B cell (primary cell): ENCODE measurements at regions not wholly inside any gene's neighbourhood (a gene's known extent, or its start where the extent isn't known, plus 50 kb on each side); places are given as distances from the start of the nearest gene placed in this dataset.

Source experiments
- ATAC-seq: fragments of 200-7000 bp; cut with Tn5 transposase; one replicate; pipeline ENCODE4 v1.10.0; 2021; ENCODE audit warnings: low read depth, mild to moderate bottlenecking, moderate number of reproducible peaks, moderate library complexity
- CTCF ChIA-PET: fragments of 350-600 bp; sonication (Branson Sonifier 250); formaldehyde crosslinking; loops from one replicate; lab custom pipeline; 2021; ENCODE audit warnings: antibody characterized with exemption, inconsistent platforms; lab: Charles Lee
- POLR2A ChIA-PET: fragments of 350-600 bp; sonication (Branson Sonifier 250); formaldehyde crosslinking; loops from one replicate; lab custom pipeline; 2021; ENCODE audit warnings: antibody characterized with exemption; lab: Charles Lee
- DNase-seq: peaks from one replicate; pipeline ENCODE4 v3.0.0; 2013
- H2AFZ ChIP-seq: 2 replicates; pipeline ENCODE4 v1.6.1; 2012; ENCODE audit warnings: mild to moderate bottlenecking, low read depth, low read length; ENCODE audit not compliant: insufficient read depth, poor library complexity, severe bottlenecking
- H3K27ac ChIP-seq, 2 donors: 1 replicate in 1 of 2; 2 replicates in 1 of 2; pipeline ENCODE4 v1.5.1; 2012 to 2013; ENCODE audit warnings: low read length in 2 of 2, mild to moderate bottlenecking in 2 of 2, moderate library complexity in 1 of 2
- H3K27me3 ChIP-seq, 4 experiments: fragments of 200-600 bp in 1 of 4; sonication (generic) in 1 of 4; replicated peaks in 1 of 4; 1 replicate in 2 of 4; 2 replicates in 2 of 4; pipeline versions ENCODE4 v1.6.1 to v1.7.0; 2013 to 2016; ENCODE audit warnings: low read length in 3 of 4, mild to moderate bottlenecking in 2 of 4, mixed read lengths in 1 of 4, moderate library complexity in 1 of 4; ENCODE audit not compliant: insufficient read depth in 4 of 4, control insufficient read depth in 3 of 4; ENCODE audit errors: control extremely low read depth in 1 of 4
- H3K36me3 ChIP-seq, 2 experiments: replicated peaks in 1 of 2; 1 replicate in 1 of 2; 2 replicates in 1 of 2; pipeline versions ENCODE4 v1.6.1 to v1.7.1; 2013; ENCODE audit warnings: low read length in 1 of 2; ENCODE audit not compliant: insufficient read depth in 2 of 2, control insufficient read depth in 1 of 2; ENCODE audit errors: control extremely low read depth in 1 of 2, extremely low read depth in 1 of 2
- H3K4me1 ChIP-seq, 2 donors: fragments of 200-600 bp in 1 of 2; sonication (generic) in 1 of 2; 1 replicate in 1 of 2; 2 replicates in 1 of 2; pipeline versions ENCODE4 v1.5.1 to v1.6.1; 2013 to 2017; ENCODE audit warnings: low read length in 2 of 2; ENCODE audit not compliant: control insufficient read depth in 2 of 2, insufficient read depth in 2 of 2
- H3K4me2 ChIP-seq: replicated peaks from 2 replicates; pipeline ENCODE3; 2012; ENCODE audit warnings: mild to moderate bottlenecking, low read depth, low read length; ENCODE audit not compliant: poor library complexity, severe bottlenecking
- H3K4me3 ChIP-seq, 5 experiments: fragments of 200-600 bp in 1 of 5; sonication (generic) in 1 of 5; 1 replicate in 3 of 5; 2 replicates in 2 of 5; pipeline versions ENCODE4 v1.5.1 to v1.7.0; 2011 to 2016; ENCODE audit warnings: low read length in 4 of 5, mild to moderate bottlenecking in 4 of 5, low read depth in 2 of 5, control low read depth in 1 of 5, moderate library complexity in 1 of 5; ENCODE audit not compliant: insufficient read depth in 1 of 5; ENCODE audit errors: control extremely low read depth in 1 of 5, extremely low read depth in 1 of 5
- H3K79me2 ChIP-seq: fragments of 200-600 bp; sonication (generic); one replicate; pipeline ENCODE4 v1.6.0; 2016; ENCODE audit warnings: low read length; ENCODE audit not compliant: control insufficient read depth, insufficient read depth
- H3K9ac ChIP-seq: fragments of 200-600 bp; sonication (generic); 2 replicates; pipeline ENCODE4 v1.6.1; 2017; ENCODE audit warnings: mild to moderate bottlenecking, low read length, moderate library complexity
- H3K9me3 ChIP-seq, 3 donors: one replicate each; pipeline versions ENCODE4 v1.6.1 to v1.7.1; 2013; ENCODE audit warnings: low read length in 2 of 3; ENCODE audit not compliant: control insufficient read depth in 2 of 3, insufficient read depth in 1 of 3; ENCODE audit errors: control extremely low read depth in 1 of 3
- H4K20me1 ChIP-seq: 2 replicates; pipeline ENCODE4 v1.6.0; 2012; ENCODE audit warnings: mild to moderate bottlenecking, low read length; ENCODE audit not compliant: insufficient read depth, control insufficient read depth, poor library complexity, severe bottlenecking
- H3K27ac Mint-ChIP-seq: one replicate; pipeline ENCODE4 v1.8.0; 2021; ENCODE audit warnings: mixed read lengths
- H3K27me3 Mint-ChIP-seq: one replicate; pipeline ENCODE4 v1.8.0; 2021; ENCODE audit warnings: mixed read lengths
- H3K4me1 Mint-ChIP-seq: one replicate; pipeline ENCODE4 v1.8.0; 2021; ENCODE audit warnings: mixed read lengths
- H3K4me3 Mint-ChIP-seq: one replicate; pipeline ENCODE4 v1.8.0; 2021; ENCODE audit warnings: mixed read lengths
- H3K9me3 Mint-ChIP-seq: one replicate; pipeline ENCODE4 v1.8.0; 2022; ENCODE audit warnings: mixed read lengths; ENCODE audit not compliant: insufficient read depth
- EZH2 ChIP-seq: IDR thresholded peaks from 2 replicates; pipeline ENCODE4 v1.6.1; 2012; ENCODE audit warnings: borderline replicate concordance, low read depth, mild to moderate bottlenecking, moderate library complexity, low read length; ENCODE audit not compliant: insufficient read depth, poor library complexity, severe bottlenecking
- WGBS: methylation state at CpG from one replicate; pipeline ENCODE4 v1.1.5; 2013; ENCODE audit warnings: missing lambda C conversion rate; ENCODE audit not compliant: insufficient coverage; 5-methylcytosine and 5-hydroxymethylcytosine counted together
- intact Hi-C: fragments of 100-400 bp; cut with micrococcal nuclease; formaldehyde crosslinking; loops from one replicate; pipeline ENCODE4 v1.10.0; 2022
- TF ChIP-seq, protein P1 (sequence below): fragments of 200-600 bp; IDR thresholded peaks from one replicate; pipeline ENCODE4 v1.8.0; 2022; ENCODE audit warnings: antibody characterized with exemption, mild to moderate bottlenecking

DNA sequence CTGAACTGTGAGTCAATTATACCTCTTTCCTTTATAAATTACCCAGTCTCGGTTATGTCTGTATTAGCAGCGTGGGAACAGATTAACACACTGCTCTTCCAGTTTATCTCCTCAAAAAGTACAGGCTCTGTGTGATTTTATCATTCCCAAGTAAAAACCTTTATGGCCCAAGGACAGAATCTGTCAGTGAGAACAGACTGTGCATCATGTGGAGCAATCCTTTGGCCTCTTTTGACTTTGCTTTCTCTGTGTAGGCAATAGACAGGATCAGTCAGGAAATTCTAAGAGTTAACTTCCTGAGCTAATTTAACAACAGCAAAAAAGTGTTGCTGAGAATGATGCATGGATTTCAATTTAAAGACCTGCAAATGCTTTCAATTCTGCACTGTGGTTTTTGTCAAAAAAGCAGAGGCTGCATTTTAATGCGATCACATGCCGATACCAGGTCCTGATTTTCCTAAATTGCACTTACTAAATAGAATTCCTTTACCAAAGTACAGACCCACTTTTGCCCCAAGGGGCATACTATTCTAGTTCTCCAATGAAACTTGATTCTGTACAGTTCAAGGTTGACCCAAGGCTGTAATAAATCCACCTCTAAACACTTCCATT is 246.7 kb upstream of the MARCKS start:
- Histone ChIP-seq H3K4me3 (no peak overlapping the region), H3K4me2 (no peak overlapping the region), H3K36me3 (no peaks in the 10 kb centered on the region), H2AFZ (no peak overlapping the region), H3K9ac (no peak overlapping the region), H3K27ac (no peak overlapping the region), H3K4me1 (no peaks in the 10 kb centered on the region), H3K79me2 (no peaks in the 10 kb centered on the region), H3K9me3 (peaks cover 0 to 4% (median 0%) of the 10 kb centered on the region in 3 donors), H3K27me3 (no peaks in the 10 kb centered on the region), H4K20me1 (no peaks in the 10 kb centered on the region)
- TF ChIP-seq, protein P1, sequence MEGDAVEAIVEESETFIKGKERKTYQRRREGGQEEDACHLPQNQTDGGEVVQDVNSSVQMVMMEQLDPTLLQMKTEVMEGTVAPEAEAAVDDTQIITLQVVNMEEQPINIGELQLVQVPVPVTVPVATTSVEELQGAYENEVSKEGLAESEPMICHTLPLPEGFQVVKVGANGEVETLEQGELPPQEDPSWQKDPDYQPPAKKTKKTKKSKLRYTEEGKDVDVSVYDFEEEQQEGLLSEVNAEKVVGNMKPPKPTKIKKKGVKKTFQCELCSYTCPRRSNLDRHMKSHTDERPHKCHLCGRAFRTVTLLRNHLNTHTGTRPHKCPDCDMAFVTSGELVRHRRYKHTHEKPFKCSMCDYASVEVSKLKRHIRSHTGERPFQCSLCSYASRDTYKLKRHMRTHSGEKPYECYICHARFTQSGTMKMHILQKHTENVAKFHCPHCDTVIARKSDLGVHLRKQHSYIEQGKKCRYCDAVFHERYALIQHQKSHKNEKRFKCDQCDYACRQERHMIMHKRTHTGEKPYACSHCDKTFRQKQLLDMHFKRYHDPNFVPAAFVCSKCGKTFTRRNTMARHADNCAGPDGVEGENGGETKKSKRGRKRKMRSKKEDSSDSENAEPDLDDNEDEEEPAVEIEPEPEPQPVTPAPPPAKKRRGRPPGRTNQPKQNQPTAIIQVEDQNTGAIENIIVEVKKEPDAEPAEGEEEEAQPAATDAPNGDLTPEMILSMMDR = no peak
- no peak for TF ChIP-seq EZH2
- Mint-ChIP-seq H3K4me3 (no peak overlapping the region), H3K9me3 (no peaks in the 10 kb centered on the region), H3K27ac (no peak overlapping the region), H3K4me1 (peaks cover 3% of the 10 kb centered on the region), H3K27me3 (no peaks in the 10 kb centered on the region)
- ATAC-seq (no peak), DNase-seq (no peak)
- ChIA-PET POLR2A (no interaction called here), CTCF (no interaction called here)
- 95% methylated on average over 4 of the region's 4 CpGs for WGBS
- intact Hi-C loops = no loop called here

- H3K4me1 ChIP-seq = no peaks in the 10 kb centered on the region
- no peaks in the 10 kb centered on the region for H3K9me3 ChIP-seq
- Mint-ChIP-seq H3K4me3 (no peak overlapping the region), H3K9me3 (no peaks in the 10 kb centered on the region), H3K27me3 (no peaks in the 10 kb centered on the region), H3K27ac (no peak overlapping the region), H3K4me1 (peaks cover 5% of the 10 kb centered on the region)
- H2AFZ ChIP-seq = no peak overlapping the region
- intact Hi-C loops = no loop called here
- no peaks in the 10 kb centered on the region for H3K36me3 ChIP-seq
- CTCF ChIA-PET = no interaction called here
- H3K4me3 ChIP-seq = no peak overlapping the region
- 90% methylated on average over 2 of the region's 5 CpGs for WGBS
- no peaks in the 10 kb centered on the region for H3K27me3 ChIP-seq
- no peaks in the 10 kb centered on the region for H3K79me2 ChIP-seq
- ATAC-seq (no peak), DNase-seq (no peak)
- H3K27ac ChIP-seq = no peak overlapping the region
- no peak overlapping the region for H3K4me2 ChIP-seq
- no peak for TF ChIP-seq EZH2
- TF ChIP-seq, protein P1 = no peak
- H4K20me1 ChIP-seq = no peaks in the 10 kb centered on the region
- POLR2A ChIA-PET = no interaction called here
- H3K9ac ChIP-seq = no peak overlapping the region
These were observed 240.4 kb upstream of the MARCKS start for GRCh38 chr6:113616701-113617274.
